ENCODE measurements at regions not wholly inside any gene's neighbourhood (a gene's known extent, or its start where the extent isn't known, plus 50 kb on each side); places are given as distances from the start of the nearest gene placed in this dataset.

GRCh38 chr7:156499247-156499881, 141.2 kb upstream of the RNF32 start:
- no peak for TF ChIP-seq CTCF (IDR thresholded peaks at IDR 0.05; ENCODE audit: poor library complexity, severe bottlenecking)
- no peak for TF ChIP-seq EP300 (conservative IDR thresholded peaks at IDR 0.05; ENCODE audit: poor library complexity, severe bottlenecking)
- no peak for TF ChIP-seq MXI1 (conservative IDR thresholded peaks at IDR 0.05; ENCODE audit: poor library complexity, severe bottlenecking)
- no peak for TF ChIP-seq SMC3 (conservative IDR thresholded peaks at IDR 0.05; ENCODE audit: poor library complexity)
- no peak for TF ChIP-seq EZH2 (IDR thresholded peaks at IDR 0.05; ENCODE audit: borderline replicate concordance, insufficient read depth, low read length, poor library complexity, severe bottlenecking)
- TF ChIP-seq REST (IDR thresholded peaks at IDR 0.05; ENCODE audit: borderline replicate concordance): no peak
- no peak for TF ChIP-seq TAF1 (IDR thresholded peaks at IDR 0.05; ENCODE audit: low read depth)

Measured in neural cell (in vitro differentiated cells).